ENCODE measurements at regions not wholly inside any gene's neighbourhood (a gene's known extent, or its start where the extent isn't known, plus 50 kb on each side); places are given as distances from the start of the nearest gene placed in this dataset.

DNA sequence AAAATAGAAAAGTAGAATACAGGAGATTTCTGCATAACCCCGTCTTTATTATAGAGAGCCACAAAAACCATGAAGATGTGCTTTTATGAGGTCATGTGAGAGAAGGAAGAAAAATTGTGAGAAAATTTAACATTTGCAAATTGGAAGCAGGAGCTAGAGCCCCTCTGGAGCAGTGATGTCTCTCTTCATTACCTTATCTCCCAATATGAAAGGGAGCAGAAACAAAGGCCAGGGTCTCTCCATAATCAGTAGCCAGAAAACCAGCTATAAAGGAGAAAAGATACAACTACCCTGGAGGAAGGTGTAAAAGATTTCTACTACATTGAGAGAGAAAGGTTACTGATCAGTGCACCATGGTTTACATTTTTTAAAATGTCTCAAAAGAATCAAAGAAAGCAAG lies 53.2 kb upstream of the ITGA1 start:
- TF ChIP-seq EZH2 (IDR thresholded peaks at IDR 0.05; ENCODE audit: borderline replicate concordance, insufficient read depth, low read length, poor library complexity, severe bottlenecking) (no peak), EP300 (conservative IDR thresholded peaks at IDR 0.05; ENCODE audit: poor library complexity, severe bottlenecking) (no peak), MXI1 (conservative IDR thresholded peaks at IDR 0.05; ENCODE audit: poor library complexity, severe bottlenecking) (no peak), POLR2AphosphoS5 (IDR thresholded peaks at IDR 0.05) (no peak), SMC3 (conservative IDR thresholded peaks at IDR 0.05; ENCODE audit: poor library complexity) (no peak), TAF1 (IDR thresholded peaks at IDR 0.05; ENCODE audit: low read depth) (no peak)
- TF ChIP-seq, protein P1, sequence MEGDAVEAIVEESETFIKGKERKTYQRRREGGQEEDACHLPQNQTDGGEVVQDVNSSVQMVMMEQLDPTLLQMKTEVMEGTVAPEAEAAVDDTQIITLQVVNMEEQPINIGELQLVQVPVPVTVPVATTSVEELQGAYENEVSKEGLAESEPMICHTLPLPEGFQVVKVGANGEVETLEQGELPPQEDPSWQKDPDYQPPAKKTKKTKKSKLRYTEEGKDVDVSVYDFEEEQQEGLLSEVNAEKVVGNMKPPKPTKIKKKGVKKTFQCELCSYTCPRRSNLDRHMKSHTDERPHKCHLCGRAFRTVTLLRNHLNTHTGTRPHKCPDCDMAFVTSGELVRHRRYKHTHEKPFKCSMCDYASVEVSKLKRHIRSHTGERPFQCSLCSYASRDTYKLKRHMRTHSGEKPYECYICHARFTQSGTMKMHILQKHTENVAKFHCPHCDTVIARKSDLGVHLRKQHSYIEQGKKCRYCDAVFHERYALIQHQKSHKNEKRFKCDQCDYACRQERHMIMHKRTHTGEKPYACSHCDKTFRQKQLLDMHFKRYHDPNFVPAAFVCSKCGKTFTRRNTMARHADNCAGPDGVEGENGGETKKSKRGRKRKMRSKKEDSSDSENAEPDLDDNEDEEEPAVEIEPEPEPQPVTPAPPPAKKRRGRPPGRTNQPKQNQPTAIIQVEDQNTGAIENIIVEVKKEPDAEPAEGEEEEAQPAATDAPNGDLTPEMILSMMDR (IDR thresholded peaks at IDR 0.05; ENCODE audit: poor library complexity, severe bottlenecking), result no peak
